ENCODE measurements at regions not wholly inside any gene's neighbourhood (a gene's known extent, or its start where the extent isn't known, plus 50 kb on each side); places are given as distances from the start of the nearest gene placed in this dataset.

GRCh38 chr15:50837256-50837770 is 71.2 kb upstream of the AP4E1 start:
- no peak for TF ChIP-seq POLR2AphosphoS5 (IDR thresholded peaks at IDR 0.05; ENCODE audit: low read depth, low read length)
- no peak for TF ChIP-seq TAF1 (IDR thresholded peaks at IDR 0.05; ENCODE audit: borderline replicate concordance, insufficient read depth, low read length)
- TF ChIP-seq SIN3A (IDR thresholded peaks at IDR 0.05; ENCODE audit: borderline replicate concordance, insufficient read depth, low read length) = no peak
